ENCODE measurements at regions not wholly inside any gene's neighbourhood (a gene's known extent, or its start where the extent isn't known, plus 50 kb on each side); places are given as distances from the start of the nearest gene placed in this dataset.

DNA sequence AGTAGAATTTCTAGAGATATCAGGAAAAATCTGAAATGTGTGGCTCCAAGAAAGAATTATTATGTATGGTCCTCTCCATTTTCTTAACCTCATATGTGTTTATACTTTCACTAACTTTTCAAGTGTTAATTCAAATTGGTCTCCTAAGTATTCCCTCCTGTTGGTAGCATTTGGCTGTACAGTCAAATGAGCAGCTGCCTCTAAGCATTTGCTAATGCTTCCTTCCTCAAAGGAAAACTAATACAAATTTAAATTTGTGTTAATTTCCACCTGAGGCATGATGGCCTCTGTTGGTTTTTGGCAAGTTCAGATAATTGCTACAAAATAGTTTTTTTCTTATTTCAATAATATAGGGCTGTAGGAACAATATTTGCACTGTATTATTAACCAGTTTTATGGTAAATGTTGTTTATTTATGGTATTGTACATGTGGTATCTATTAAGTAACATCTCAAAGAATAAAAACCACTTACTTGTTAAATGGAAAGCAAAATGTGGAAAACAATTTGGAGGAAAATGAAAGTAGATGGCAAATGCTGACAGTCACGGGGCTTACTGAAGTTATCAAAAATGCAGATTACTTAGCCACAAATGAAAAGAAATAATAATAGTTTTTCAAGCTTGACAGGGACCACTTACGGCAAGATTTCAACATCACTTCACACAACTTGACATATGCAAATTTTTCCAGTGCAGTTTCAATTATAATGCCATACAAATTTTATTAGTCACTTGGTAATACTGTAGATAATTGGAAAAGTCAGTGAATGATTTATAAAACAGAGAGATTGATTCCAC lies 299.3 kb upstream of the MEOX2 start:
- no peak for DNase-seq

- no peak for DNase-seq
Measured at GRCh38 chr7:15977663-15978062, 291.2 kb upstream of the MEOX2 start.

DNA sequence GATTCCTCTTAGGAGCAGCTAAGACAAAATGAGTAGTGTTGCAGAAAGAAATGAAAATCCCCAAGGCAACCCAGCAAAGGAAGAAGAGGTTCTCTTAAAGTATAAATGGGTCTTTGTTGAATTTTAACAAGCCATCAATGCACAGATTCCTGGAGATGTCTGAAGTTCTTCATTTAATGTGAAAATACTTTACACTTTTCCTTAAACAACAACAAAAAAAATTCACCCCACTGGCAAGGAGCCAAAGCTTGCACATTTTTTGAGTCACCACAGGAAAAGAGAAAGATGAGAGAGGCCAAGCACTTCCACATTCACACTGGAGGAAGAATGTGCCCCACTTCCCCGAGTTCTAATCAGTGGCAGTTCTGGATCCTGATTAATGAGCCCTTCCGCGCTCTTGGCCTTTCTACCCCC lies 286.4 kb upstream of the MEOX2 start:
- no peak for DNase-seq

GRCh38 chr7:15967551-15967950 lies 281.1 kb upstream of the MEOX2 start:
- DNase-seq = no peak

DNA sequence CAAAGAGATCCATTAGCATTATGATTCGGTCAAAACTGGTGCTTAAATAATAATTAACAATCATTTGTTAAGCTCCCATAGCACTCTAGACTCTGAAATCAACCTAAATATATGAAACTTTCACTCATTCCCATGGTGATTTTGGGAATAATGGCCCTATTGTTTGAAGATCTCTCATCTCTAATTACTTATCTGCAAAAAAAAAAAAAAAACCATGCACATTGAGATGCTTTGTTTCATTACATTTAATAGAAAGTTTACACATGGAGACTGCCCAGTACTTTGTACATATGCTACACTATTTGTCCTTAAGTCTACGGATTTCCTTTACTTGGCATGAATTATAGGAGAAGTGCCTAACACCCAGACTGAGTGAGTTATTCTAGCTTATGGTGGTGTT lies 280.6 kb upstream of the MEOX2 start:
- DNase-seq = no peak

DNA sequence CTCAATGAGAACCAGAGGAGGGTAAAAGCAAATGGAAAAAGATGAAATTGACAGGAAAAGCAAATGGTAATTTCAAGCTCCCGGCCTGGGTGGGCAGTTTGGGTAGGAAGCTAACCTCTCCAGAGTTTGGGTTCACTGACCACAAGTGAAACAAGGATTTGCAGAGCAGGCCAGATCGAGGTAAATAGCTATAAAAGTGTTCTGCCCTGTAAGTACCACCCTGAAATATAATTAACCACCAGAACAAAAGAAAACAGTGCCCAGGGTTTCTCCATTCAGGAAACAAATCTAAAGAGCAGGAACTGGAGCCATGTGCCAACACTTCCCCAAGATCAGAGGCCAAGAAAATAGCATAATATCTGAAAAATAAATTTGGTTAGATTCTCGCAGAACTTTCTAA lies 276.7 kb upstream of the MEOX2 start:
- DNase-seq = no peak

- no peak for DNase-seq
Measured at GRCh38 chr7:15954671-15955354, 268.3 kb upstream of the MEOX2 start.

DNA sequence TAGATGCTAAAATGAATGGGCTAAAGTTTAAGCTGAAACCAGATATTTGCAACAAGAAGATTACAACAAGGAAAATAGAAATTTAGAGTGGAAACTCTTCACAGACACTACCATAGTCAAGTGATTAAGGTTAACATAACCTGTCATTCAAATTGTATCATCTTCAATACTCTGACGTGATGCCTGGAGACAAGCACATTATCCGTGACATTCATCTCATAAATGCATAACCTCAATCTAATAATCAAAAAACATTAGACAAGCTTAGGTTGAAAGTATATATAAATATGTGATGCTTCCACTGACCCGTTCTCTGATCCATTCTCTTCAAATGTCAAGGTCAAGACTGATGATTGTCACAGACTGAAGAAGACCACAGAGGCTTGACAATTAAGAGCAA lies 263.8 kb upstream of the MEOX2 start:
- no peak for DNase-seq

GRCh38 chr7:15947754-15948153 lies 261.3 kb upstream of the MEOX2 start:
- no peak for DNase-seq

DNA sequence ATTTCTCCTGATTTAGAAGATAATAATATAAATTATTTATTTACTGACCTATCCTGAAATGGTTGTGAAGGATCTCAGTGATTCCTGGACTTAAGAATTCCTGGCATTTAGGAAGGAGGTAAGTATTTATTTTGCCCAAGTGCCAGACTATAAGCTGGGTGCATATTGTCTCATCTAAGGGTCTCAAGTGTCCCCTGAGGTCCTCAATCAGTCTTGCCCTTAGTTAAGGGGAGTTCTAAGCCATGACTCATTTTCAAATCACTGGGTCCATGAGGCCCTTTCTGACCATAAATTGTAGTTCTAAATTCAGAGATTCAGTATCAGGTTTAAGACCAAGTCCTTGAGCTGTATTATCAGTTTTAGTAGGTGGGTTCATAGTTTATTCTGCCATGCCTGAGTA lies 251.6 kb upstream of the MEOX2 start:
- DNase-seq = no peak

GRCh38 chr7:15937571-15937970 lies 251.1 kb upstream of the MEOX2 start:
- DNase-seq = no peak

DNA sequence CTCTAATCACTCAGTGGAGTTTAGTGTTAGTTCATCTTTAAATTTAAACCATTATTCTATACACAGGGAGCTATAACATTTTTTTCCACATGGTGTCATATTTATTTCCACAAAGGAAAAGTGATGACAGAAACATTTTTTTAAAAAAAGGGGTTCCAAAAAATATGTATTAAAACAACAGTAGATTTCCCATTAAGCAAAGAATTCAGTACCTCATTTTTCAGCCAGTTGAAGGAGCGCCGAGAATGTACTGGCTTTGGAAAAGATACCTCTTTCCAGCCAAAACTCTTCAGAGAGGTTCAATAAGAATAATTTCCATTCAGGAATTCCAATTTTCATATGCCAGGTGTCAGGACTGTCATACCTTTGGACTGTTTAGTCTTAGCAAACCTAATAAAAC lies 250.5 kb upstream of the MEOX2 start:
- DNase-seq = no peak

DNA sequence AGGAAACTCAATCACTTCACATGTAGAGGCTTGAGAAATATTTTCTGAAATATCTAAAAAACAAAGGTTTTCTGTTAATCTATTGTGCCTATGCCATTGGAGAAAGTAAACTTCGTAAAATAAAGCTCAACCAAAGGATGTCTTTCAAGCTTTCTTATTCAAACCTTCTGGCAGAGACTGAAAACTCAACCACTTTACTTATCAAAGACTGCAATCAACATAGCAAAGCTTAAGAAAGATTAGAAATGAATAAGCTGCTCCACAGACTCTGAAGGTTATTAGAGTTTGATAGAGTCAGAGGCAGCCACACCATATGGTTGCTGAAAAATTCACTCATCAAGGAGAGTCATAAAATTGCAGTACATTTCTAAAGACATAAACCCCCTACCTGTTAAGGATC lies 245.8 kb upstream of the MEOX2 start:
- no peak for DNase-seq

DNA sequence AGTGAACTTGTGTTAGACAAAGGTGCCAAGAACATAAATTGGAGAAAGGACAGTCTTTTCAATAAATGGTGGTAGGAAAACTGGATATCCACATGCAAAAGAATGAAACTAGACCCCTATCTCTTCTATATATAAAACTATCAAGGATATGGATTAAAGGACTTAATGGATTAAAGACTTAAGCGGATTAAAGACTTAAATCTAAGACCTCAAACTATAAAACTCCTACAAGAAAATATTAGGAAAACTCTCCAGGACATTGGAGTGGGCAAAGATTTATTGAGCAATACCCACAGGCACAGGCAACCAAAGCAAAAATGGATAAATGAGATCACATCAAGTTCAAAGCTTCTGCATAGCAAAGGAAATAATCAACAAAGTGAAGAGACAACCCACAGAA lies 242.9 kb upstream of the MEOX2 start:
- DNase-seq = no peak

GRCh38 chr7:15925608-15926007 lies 239.1 kb upstream of the MEOX2 start:
- no peak for DNase-seq

GRCh38 chr7:15924910-15925309 lies 238.4 kb upstream of the MEOX2 start:
- DNase-seq = no peak

DNA sequence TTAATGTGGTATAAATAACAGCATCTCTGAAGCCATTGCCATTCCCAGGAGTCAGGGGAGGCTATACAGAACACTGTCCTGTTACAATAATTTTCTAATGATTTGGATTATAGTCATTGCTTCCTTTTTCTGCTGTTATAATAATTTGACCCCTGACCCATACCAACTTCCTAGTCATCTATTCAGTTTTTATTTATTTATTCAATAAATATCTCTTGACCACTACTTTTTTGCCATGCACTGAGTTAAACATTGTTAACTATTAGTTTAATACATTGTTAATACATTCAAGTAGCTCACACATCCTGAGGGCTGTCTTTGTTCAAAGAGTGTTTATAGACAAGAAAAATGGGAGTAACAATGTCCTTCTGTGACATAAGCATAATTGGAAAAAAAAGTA lies 235.5 kb upstream of the MEOX2 start:
- no peak for DNase-seq

GRCh38 chr7:15921576-15921975 lies 235.1 kb upstream of the MEOX2 start:
- DNase-seq = no peak

GRCh38 chr7:15920953-15921352 lies 234.5 kb upstream of the MEOX2 start:
- no peak for DNase-seq

GRCh38 chr7:15916681-15917380 lies 230.3 kb upstream of the MEOX2 start:
- no peak for DNase-seq

DNA sequence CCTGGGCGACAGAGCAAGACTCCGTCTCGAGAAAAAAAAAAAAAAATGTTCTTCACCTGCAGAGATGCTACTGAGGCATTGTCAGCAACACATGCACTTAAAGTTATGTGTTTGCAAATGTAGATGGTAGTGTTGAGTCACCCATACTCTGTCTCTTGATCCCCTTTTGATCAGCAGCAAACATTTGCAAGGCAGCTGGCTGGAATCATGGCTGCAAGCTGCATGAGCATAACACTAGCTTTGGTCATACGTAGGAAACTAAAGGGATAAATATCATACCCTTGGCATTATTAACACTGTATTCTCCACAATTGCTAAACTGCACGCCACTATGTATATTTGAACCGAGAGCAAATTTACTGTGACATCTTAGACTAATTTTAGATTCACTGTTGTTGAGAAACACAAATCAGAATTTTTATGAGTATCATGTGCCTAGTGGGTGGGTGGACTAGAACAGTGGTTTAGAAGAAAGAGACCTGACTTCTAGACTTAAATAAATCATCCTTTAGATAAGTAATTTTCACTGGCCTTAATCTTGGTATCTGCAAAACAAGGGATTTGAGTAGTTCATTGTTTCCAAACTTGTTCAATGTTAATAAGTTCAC lies 229.3 kb upstream of the MEOX2 start:
- DNase-seq = no peak

DNA sequence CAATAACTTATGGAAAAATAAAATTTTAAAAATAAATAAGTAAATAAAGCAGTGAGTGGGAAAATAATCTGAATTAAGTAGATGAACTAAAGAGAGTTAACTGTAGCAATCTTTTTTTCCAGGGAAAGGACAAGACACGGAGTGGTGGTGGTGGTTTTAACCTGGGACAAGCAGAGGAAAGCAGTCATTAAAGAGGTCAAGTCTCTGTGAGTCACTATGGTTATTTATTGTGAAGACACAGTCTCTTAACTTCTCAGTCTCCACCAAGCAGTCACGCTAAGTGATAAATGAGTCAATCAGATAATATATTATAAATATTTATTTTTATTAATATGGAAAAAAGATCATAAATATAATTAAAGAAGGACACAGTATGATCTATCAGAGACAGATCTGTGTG lies 228.1 kb upstream of the MEOX2 start:
- no peak for DNase-seq

DNA sequence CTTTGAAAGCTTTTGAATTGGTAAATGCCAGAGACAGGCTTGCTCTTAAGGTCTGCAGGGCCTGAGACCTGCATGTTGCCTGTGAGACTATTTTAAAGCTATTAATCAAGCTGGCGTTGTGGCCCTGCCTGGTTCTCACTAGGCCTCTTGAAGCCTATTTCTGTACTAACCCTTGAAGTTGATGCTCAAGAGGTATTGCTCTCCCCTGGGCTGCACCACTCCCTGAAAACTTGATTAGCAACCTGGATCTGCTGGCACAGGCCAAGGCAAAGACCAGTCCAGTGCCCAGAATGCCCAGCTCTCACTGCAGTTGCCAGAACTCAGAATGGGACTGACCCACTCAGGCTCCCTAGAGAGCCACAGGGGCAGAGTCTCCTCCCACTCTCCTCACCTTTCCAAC lies 220.0 kb upstream of the MEOX2 start:
- no peak for DNase-seq

Data from NCI-H1105 treated with DMSO at 0.1 percent for 48 hours (cell line).